AG08395 (cell line): ENCODE measurements at regions not wholly inside any gene's neighbourhood (a gene's known extent, or its start where the extent isn't known, plus 50 kb on each side); places are given as distances from the start of the nearest gene placed in this dataset.
"Not testable (repeated sequence)": the region's sequence is repeated elsewhere in the genome, so short reads cannot be mapped to it uniquely, and the experiment has no call there.

Experiments
- DNase-seq: peaks from one replicate; pipeline ENCODE4 v3.0.0; 2012; ENCODE audit warnings: mixed read lengths, low spot score

DNA sequence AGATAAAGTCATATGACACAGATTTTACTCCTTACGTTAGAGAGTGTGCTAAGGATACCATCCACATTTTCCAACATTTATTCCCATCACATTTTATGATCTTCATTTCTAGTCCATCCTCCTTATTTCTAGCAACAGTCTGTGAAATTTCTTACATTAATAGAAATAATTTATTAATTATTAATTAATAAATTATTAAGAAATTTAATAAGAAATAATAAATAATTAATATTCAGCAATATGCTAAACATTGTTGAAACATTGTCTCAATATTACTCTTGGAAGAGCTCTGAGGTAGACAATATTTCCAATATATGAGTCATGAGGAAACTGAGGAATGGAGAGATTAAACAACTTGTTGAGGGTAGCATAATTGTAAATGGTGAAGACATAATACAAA lies 1742.5 kb upstream of the CDH6 start:
- DNase-seq: not testable (repeated sequence)

DNA sequence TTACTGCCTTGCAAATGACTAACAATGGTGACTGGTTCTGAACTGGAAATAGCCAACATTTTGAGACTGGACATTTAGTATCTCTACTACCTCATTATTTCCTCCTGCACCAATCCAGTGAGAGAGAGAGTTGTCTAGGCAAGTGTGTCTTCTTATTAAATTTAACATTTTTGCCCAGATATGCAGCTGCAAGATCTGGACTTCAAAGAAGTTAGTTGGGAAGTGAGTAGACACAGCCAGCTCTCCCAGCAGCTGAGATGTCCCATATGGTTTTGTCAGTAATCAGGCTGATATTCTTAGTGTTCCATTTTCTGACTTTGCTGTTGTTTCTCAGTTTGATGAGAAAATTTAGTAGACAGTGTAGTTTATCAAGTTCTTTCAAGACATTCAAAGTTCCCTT lies 1778.8 kb upstream of the CDH6 start:
- no peak for DNase-seq

DNA sequence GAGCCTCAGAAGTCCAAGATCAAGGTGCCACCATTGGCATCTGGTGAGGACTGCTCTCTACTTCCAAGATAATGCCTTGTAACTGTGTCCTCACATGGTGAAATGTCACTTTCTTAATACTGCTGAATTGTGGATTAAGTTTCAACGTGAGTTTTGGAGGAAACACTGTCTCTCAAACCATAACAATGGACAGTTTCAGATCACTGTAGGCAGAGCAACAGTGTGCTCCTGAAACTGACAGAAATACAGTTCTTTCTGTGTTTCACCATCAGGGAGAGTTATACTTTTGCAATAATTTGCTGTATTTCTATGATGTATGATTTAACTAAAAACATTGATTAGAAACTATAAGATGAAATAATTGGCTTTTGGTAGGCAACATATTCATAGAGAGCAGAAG lies 1780.5 kb upstream of the CDH6 start:
- no peak for DNase-seq

DNA sequence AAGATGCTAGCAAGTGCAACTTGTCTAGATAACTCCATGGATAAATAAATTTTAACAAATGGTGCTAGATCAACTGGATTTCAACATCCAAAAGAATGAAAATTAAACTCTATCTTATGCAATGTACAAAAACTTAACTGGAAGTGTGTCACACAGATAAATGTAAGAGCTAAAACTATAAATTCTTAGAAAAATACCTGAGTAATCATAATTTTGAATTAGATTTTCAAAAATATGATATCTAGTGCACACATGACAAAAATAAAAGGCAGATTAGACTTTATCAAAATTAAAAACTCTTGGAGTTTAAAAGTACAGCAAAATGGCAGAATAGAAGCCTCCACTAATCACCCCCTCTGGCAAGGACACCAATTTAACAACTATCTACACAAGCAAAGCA lies 1791.2 kb upstream of the CDH6 start:
- no peak for DNase-seq

DNA sequence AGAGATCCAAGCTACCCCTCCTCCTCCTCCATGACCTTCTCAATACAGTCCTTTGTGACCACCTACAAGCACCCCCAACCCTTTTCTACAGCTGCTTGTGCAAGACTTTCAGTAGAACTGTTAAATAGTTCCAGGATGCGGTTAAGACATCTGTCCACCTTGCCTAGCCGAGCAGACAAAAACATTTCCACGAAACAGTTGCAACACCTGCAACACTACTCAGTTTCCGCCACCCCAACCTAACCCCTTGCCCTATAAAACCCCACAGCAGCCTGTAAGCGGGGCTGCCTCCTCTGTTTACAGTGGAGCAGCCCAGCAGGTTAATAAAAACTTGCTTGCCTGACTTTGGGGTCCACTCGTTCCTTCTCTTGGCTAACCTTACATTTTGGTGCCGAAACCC lies 1803.5 kb upstream of the CDH6 start:
- DNase-seq: no peak

DNA sequence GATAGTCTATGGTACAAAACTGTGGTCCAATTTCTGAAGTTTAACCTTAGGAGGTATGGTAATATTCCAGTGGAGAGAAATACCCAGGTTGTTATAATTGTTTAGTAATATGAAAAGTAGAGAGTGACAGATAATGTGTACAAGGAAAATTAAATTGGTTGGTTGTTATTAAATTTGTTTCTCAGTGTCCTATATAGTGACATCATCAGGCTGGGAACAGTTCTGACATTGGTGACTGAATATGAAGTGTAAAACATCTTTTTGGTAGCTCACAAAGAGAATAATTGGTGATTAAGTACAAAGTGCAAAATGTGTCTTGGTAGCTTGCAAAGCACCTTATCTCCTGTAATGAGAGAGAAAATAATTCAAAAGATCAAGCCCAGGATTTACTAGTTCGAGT lies 1806.1 kb upstream of the CDH6 start:
- DNase-seq: no peak

DNA sequence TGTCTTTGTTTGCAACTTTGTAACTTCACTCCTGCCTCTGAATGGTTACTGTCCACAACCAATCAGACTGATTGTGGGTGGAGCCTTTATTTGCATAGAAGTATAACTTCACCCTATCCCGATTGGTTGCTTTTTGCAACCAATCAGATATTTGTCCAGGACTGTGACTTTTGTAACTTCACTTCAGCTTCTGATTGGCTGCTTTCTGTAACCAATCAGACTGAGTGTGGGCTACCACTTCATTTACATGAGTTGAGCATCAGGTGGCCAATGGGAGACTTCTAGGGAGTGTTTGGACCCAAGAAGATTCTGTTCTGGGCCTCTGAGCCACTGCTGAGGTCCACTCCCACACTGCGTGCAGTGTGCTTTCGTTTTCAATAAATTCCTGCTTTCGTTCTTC lies 1810.7 kb upstream of the CDH6 start:
- no peak for DNase-seq

DNA sequence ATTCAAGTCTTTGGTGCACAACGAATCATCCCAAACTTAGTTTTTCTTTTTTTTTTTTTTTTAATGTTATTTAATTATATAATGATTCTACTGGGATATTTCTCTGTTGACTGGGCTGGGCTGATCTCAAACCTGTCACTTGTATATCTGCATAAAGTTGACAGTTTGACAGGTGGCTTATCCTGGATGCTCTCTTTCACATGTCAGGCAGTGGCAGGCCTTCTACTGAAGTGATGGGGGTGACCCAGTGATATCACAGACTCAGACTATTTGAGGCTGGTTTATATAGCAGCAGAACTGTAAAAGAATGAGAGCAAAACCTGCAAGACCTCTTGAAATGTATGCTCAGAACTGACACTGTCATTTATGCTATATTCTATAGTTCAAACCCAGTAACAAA lies 1813.5 kb upstream of the CDH6 start:
- no peak for DNase-seq

DNA sequence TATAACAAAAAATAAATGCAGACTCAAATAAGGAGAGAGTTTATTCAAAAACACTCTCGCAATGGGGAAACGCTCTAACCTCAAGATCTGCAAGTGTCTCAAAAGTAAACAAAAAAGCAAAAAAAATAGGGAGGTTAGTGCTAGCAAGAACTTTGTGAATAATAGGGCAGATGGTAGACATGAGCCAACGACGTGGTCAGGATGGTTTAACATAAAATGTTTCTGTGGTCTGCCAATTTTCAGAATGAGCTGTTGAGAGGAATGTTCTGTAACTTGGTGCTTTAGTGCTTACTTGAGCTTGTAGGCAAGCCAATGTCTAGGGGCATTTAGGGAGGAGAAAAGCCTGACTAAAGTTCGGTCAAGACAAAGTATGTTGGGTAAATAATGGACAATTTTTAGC lies 1813.9 kb upstream of the CDH6 start:
- no peak for DNase-seq

DNA sequence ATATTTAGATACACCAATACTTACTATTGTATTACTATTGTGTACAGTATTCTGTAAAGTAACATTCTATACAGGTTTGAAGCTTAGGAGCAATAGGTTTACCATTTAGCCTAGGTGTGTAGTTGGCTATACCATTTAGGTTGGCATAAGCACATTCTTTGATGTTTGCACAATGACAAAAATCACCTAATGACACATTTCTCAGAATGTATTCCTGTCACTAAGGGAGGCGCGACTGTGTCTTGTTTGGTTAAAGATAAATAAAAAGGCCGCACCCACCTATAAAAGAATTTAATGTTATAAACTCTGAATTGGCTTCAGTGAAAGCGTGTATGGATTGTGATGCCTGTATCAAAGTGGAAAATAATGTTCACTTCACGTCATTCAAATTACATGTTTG lies 1815.4 kb upstream of the CDH6 start:
- DNase-seq: no peak

DNA sequence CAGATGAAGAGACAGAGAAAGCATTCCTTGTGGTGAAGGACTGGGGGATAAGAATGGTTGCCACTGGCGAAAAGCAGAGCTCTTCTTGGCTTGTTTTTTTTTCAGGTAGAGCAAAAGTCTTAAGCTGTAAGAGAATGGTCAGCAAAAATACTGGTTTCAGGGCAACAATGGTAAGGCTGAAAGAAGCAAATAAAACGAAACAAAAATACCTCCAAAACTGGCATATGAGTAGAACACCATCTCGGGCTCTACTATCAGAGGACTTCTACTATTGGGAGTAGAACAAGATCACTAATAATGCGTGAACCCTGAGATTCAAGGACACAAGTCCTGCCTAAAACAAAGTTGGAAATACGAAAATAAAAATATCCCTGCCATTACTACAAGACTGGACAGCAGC lies 1823.2 kb upstream of the CDH6 start:
- DNase-seq: no peak

DNA sequence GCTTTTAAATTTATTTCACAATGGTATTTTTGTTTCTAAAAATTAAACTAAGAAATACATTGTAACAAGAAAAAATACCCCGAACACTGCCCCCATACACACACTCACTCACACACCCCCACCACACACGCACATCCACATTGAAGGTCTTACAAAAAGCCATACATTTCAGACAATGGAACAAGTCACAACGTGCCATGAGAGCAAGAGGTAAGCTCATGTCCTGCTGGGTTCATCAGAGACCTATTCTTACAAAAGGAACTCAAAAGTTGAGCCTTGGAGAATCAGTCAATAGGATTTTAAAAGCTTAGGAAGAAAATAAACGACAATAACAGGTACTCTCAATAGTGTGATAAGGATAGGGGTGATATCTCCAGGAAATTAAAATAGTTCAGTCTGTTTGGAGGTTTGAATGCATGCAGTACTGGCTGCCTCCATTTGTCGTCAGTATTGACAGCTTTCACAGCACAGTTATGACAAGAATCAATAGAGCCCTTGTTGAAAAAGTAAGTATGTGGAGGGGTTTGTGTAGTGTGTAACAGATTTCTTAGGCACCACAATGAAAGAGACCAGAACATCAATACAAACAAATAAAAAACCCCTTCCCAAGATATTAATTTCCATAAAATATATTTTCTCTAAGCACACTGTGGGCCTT lies 1826.2 kb upstream of the CDH6 start:
- DNase-seq: no peak

DNA sequence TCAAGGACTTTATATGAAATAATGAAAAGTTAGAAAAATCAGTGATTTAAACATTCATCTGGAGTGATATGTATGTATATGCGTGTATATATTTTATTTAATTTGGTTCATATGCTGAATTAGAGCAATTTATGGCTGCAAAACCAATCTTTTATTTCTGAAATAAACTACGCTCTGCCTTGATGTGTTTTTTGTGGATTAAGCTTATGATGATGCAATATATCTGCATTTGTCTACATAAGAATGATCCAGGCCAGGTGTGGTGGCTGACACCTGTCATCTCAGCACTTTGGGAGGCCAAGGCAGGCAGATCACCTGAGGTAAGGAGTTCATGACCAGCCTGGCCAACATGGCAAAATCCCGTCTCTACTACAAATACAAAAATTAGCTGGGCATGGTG lies 1842.3 kb upstream of the CDH6 start:
- no peak for DNase-seq

DNA sequence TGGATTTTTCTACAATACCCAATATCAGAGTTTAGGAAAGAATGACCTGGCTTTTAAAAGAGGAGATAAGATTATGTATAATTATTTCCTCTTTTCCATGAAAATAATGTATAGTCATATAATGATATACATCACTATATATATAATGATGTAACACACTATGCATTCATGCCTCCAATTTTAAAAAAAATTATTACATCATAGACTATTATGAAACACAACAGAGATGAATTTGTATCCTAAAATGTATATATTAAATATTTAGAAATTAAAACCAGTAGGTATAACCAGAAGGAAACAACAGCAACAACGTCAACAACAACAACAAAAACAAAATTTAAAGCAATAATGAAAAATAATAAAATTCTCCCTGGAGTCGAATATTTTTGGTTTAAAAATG lies 1856.5 kb upstream of the CDH6 start:
- no peak for DNase-seq

DNA sequence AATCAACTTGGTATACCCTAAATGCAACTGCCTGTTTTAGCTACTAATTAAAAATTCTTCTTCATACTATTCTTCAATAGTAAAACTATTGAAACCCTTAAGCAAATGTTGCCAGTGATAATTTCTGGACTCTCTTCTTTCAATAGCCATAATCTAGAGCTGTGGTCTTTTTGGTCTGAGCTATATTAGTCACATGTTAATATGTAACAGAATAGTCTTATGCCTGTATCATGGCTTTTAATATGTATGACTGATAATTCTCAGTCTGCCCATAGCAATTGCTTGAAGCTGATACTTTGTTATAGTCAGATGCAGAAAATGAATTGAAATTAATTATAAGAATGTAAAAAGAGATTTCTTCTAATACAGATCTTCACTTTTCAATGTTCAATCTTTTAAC lies 1871.9 kb upstream of the CDH6 start:
- DNase-seq: no peak

DNA sequence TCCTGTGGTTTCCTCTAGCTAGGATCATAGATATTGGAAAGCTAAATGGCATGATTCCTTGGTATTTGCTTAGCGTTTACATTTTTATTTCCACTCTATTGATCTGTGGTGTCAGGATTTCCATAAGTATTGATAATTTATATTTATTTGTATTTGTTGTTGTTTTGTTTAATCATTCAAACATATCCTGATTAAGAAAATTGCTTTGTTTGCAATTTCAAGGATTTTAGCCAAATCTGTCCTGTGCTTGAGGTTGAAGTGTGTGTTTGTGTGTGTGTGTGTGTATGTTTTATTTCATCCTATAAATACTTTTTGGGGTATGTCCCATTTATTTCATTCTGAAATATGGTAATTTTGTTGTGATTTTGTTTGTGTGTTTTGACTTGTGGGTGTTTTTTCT lies 1884.1 kb upstream of the CDH6 start:
- no peak for DNase-seq

DNA sequence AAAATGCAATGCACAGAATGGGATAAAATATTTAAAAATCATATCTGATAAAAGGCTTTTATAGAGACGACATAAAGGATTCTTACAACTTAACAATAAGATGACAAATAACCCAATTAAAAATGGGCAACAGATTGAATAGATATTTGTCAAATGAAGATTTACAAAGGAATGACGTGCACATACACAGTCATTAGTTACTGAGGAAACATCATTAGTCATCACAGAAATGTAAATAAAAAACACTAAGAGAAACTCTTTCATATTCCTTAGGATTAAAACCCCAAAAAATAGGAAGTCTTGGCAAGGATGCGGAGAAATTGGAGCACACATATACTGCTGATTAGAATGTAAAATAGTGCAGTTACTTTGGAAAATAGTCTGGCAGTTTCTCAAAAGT lies 1886.0 kb upstream of the CDH6 start:
- no peak for DNase-seq

DNA sequence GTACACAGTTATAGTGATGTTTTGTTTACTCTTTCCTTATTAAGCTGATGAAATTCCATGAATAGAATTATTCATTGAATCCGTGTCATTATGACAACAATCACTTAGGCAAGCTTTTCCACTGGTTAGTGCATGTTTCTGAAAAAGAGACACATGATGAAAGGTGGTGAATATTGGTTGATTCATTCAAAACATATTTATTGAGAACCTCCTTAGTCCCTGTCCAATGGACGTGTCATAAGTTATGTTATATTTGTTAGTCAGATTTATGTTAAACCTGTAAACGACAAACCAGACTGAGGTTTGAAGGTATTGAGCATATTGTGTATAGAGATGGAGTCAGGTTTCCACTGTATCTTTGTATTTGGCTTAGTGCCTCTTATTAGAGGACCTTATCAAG lies 1888.9 kb upstream of the CDH6 start:
- no peak for DNase-seq

DNA sequence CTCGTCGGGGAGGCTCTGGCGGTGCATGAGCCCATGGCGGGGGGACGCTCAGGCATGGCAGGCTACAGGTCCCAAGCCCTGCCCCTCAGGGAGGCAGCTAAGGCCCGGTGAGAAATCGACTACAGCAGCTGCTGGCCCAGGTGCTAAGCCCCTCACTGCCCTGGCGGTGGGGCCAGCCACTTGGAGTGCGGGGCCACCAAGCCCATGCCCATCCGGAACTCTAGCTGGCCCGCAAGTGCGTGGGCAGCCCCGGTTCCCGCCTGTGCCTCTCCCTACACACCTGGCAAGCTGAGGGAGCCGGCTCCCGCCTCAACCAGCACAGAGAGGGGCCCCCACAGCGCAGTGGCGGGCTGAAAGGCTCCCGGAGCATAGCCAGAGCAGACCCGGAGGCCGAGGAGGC lies 1896.9 kb upstream of the CDH6 start:
- DNase-seq: no peak

DNA sequence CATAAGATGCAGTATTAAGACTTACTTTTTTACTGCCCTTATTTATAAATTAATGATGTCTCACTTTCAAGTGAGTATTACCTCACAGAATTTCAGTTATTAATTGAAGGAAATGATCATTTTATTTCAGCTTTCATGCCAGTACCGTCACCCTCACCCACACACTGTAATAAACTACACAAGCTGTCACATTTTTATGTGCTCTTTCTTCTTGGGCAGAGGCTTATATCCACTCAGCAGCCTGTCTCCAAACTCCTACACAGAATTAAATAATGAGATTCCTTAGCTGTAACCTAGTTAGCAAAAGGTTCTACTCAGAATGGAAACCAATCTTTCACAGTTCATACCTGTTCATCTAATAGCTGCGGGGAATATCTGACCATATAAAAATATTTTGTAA lies 1915.8 kb upstream of the CDH6 start:
- DNase-seq: no peak

DNA sequence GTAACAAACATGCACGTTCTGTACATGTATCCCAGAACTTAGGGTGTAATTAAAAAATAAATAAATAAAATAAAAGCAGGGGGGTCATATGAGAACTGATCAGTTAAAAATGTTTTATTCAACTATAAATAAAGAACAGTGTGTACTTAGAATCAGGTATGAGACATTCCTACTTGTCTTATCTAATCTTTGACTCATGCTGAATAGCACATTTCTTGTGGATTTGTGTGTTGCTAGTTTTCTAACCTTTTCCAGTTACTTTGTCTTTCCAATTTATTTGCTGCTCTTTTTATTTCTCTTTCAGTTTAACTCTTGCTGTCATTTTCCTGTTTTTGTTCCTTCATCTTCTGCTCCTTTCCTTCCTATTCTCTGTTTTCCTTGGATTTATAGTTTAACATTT lies 1917.1 kb upstream of the CDH6 start:
- no peak for DNase-seq

DNA sequence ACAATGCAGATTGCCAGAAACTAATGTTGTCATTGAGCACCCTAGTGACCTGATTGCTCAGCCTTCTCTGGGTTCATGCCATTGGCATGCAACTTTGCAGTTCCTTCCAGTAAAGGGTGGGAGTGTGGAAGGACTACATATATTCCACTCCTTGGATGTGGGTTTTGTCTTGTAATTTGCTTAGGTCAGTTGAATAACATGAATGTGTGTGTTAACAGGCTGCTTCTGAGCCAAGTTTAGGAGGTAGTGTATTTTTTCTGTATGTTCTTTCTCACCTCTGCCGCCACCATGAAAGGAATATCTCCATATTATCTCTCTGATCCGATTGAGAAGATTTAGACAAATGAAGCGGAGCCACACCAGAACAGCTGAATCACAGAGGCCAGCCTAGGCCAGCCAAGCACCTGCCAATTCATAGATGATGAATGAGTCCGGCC lies 1929.6 kb upstream of the CDH6 start:
- DNase-seq: no peak

DNA sequence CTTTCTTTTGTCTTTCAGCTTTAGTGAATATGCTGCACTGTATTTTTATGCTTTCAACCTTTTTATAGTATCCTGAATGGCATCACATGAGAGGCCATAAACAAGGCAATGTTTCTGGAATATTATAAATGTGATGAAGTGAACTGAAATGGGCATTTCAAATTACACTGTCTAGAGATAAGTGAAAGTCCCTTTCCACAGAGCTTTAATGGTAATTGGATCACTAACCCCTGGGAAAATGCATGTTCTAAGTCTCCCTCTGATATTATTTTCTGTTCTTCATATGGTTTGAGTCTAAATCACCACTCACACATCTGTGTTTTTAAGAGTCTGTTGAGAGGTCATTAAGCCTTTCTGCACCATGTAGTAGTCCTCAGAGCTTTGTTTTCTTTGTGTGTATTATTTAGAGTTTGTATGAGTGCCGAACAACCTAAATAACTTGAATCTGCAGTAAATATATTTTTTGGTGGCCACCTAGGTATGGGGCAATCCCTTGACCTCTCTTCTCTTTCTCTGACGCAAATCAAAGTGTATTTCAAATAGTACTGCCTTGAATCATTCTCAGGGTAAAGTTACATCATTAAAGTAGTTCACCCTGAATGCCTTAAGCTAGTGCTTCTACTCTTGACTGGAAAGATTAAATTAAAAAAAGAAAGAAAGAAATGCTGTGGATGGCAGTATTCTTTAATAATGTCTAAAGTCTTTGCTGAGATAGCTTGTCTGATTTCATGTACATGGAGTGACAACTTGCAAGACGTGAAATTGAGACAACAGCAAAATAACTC lies 1931.0 kb upstream of the CDH6 start:
- DNase-seq: no peak

DNA sequence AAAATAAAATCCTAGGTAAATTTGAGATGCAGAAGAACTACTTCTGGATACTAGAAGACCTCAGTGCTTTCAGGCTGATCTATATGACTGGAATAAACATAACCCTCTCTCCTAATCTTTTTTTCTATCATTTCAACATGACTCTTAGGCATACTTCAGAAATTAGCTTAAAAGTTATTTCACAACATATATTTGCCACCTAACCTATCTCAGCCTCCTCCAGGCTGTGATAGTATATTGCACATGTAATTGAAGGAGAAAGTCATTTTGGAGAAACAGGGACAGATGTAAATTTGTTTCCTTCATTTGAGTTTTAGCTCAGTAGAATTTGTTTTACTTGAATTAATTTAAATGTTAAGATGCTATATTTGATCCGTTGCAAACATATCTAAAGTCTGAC lies 1932.3 kb upstream of the CDH6 start:
- no peak for DNase-seq
